GM23248 (cell line): ENCODE measurements at regions not wholly inside any gene's neighbourhood (a gene's known extent, or its start where the extent isn't known, plus 50 kb on each side); places are given as distances from the start of the nearest gene placed in this dataset.

Experiments used
- DNase-seq: peaks from one replicate; pipeline ENCODE4 v3.0.0-alpha.2; 2015
- H2AFZ ChIP-seq: fragments of 200-600 bp; sonication (generic); 2 replicates; pipeline ENCODE4 v1.6.1; 2016; ENCODE audit warnings: antibody characterized with exemption
- H3F3A ChIP-seq: fragments of 200-600 bp; sonication (generic); 2 replicates; pipeline ENCODE4 v1.6.1; 2016; ENCODE audit warnings: mild to moderate bottlenecking, antibody characterized with exemption, mixed run types; ENCODE audit not compliant: insufficient read depth
- H3K27ac ChIP-seq: fragments of 200-600 bp; sonication (generic); 2 replicates; pipeline ENCODE4 v1.5.1; 2016; ENCODE audit warnings: mild to moderate bottlenecking
- H3K27me3 ChIP-seq: fragments of 200-600 bp; sonication (generic); replicated peaks from 2 replicates; pipeline ENCODE4 v1.6.1; 2016; ENCODE audit warnings: mild to moderate bottlenecking; ENCODE audit not compliant: insufficient read depth
- H3K36me3 ChIP-seq: fragments of 200-600 bp; sonication (generic); 2 replicates; pipeline ENCODE4 v1.6.1; 2016; ENCODE audit warnings: low read depth, mild to moderate bottlenecking
- H3K4me1 ChIP-seq: fragments of 200-600 bp; sonication (generic); 2 replicates; pipeline ENCODE4 v1.6.1; 2016; ENCODE audit warnings: mild to moderate bottlenecking; ENCODE audit not compliant: insufficient read depth
- H3K4me2 ChIP-seq: fragments of 200-600 bp; sonication (generic); one replicate; pipeline ENCODE4 v1.6.1; 2016; ENCODE audit warnings: mild to moderate bottlenecking; ENCODE audit not compliant: unreplicated experiment
- H3K4me3 ChIP-seq: fragments of 200-600 bp; sonication (generic); 2 replicates; pipeline ENCODE4 v1.5.1; 2016; ENCODE audit warnings: mild to moderate bottlenecking
- H3K79me2 ChIP-seq: fragments of 200-600 bp; sonication (generic); 2 replicates; pipeline ENCODE4 v1.6.1; 2016; ENCODE audit warnings: mild to moderate bottlenecking; ENCODE audit not compliant: insufficient read depth
- H3K9ac ChIP-seq: fragments of 200-600 bp; sonication (generic); 2 replicates; pipeline ENCODE4 v1.6.1; 2016; ENCODE audit warnings: mild to moderate bottlenecking
- H3K9me2 ChIP-seq: fragments of 200-600 bp; sonication (generic); 2 replicates; pipeline ENCODE4 v1.6.1; 2016; ENCODE audit warnings: mixed run types, mild to moderate bottlenecking, moderate library complexity; ENCODE audit not compliant: insufficient read depth
- H3K9me3 ChIP-seq: fragments of 200-600 bp; sonication (generic); one replicate; pipeline ENCODE4 v1.6.1; 2017; ENCODE audit warnings: low read depth
- H4K20me1 ChIP-seq: fragments of 200-600 bp; sonication (generic); 2 replicates; pipeline ENCODE4 v1.6.0; 2016; ENCODE audit not compliant: insufficient read depth
- EZH2 ChIP-seq: fragments of 200-600 bp; sonication (generic); IDR thresholded peaks from 2 replicates; pipeline ENCODE4 v1.6.1; 2018; ENCODE audit warnings: antibody characterized with exemption, mild to moderate bottlenecking; ENCODE audit not compliant: insufficient read depth, poor library complexity, severe bottlenecking
- EZH2phosphoT487 ChIP-seq: fragments of 200-600 bp; sonication (generic); IDR thresholded peaks from 2 replicates; pipeline ENCODE4 v1.6.1; 2018; ENCODE audit warnings: antibody characterized with exemption, moderate library complexity, mild to moderate bottlenecking, low read depth; ENCODE audit not compliant: insufficient read depth
- WGBS, 2 experiments: methylation state at CpG; one replicate each; pipeline ENCODE4 v1.1.6; 2015 to 2017; ENCODE audit warnings: low lambda C conversion rate in 2 of 2, low coverage in 1 of 2; ENCODE audit errors: missing lambda C conversion rate in 2 of 2; 5-methylcytosine and 5-hydroxymethylcytosine counted together
- in situ Hi-C: fragments of 300-500 bp; cut with MboI; formaldehyde crosslinking; loops from 2 replicates; pipeline ENCODE4 v1.15.0; 2020

DNA sequence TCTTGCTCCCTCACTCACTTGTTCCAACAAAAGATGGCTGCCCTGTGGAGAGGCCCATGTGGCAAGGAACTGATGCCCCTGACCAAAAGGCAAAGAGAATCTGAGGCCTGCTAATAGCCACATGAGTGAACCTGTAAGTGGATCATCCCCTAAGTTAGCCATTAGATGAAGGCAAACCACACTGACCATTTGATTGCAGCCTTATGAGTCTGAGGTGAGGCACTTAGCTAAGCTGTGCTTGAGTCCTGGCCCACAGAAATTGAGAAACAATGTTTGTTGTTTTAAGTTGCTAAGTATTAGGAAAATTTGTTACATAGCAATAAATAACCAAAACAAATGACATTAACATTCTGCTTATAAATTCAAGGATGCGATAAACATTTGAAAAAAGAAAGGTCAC lies 100.1 kb upstream of the BET1 start:
- H4K20me1 ChIP-seq, result no peaks in the 10 kb centered on the region
- H3K9me3 ChIP-seq, result no peaks in the 10 kb centered on the region
- H3K27ac ChIP-seq, result no peak overlapping the region
- H2AFZ ChIP-seq, result no peak overlapping the region
- in situ Hi-C loops, result no loop called here
- no peaks in the 10 kb centered on the region for H3K27me3 ChIP-seq
- DNase-seq, result no peak
- no peak overlapping the region for H3K4me2 ChIP-seq
- no peaks in the 10 kb centered on the region for H3K79me2 ChIP-seq
- H3F3A ChIP-seq, result no peaks in the 10 kb centered on the region
- no peaks in the 10 kb centered on the region for H3K36me3 ChIP-seq
- H3K4me1 ChIP-seq, result no peaks in the 10 kb centered on the region
- no peaks in the 10 kb centered on the region for H3K9me2 ChIP-seq
- no peak for TF ChIP-seq EZH2phosphoT487
- no peak for TF ChIP-seq EZH2
- H3K4me3 ChIP-seq, result no peak overlapping the region
- WGBS, 2 experiments, result 100% methylated on average over 1 of the region's 1 CpG
- no peak overlapping the region for H3K9ac ChIP-seq

- Histone ChIP-seq H3K79me2 (no peaks in the 10 kb centered on the region), H3K27me3 (no peaks in the 10 kb centered on the region), H3K4me1 (no peaks in the 10 kb centered on the region), H4K20me1 (no peaks in the 10 kb centered on the region), H3K9ac (no peak overlapping the region), H3K9me3 (no peaks in the 10 kb centered on the region), H3K9me2 (no peaks in the 10 kb centered on the region), H3K36me3 (no peaks in the 10 kb centered on the region), H3F3A (no peaks in the 10 kb centered on the region), H2AFZ (no peak overlapping the region), H3K27ac (no peak overlapping the region), H3K4me2 (no peak overlapping the region), H3K4me3 (no peak overlapping the region)
- in situ Hi-C loops, result no loop called here
- 96% methylated on average over 5 of the region's 5 CpGs for WGBS, 2 experiments
- TF ChIP-seq EZH2 (no peak), EZH2phosphoT487 (no peak)
- no peak for DNase-seq
Observed at GRCh38 chr7:94109556-94109955, 105.4 kb upstream of the BET1 start.

DNA sequence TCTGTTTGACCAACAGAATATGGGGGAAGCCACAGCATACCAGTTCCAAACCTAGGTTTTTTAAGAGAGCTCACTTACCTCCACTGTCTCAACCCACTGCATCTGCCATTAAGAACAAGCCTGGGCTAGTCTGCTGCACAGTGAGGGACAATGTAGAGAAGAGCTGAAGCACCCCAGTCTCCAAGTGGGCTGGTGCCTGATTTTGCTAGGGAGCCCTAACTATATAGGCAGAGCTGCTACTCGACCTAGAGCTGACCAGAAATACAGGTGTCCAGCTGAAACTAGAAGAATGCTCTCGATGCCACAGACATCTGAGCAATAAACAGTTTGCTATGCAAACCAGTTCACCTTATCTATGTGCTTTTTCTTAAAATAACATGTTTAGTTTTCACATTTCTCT lies 106.9 kb upstream of the BET1 start:
- H3K9me3 ChIP-seq, result no peaks in the 10 kb centered on the region
- no peak for TF ChIP-seq EZH2phosphoT487
- no peak for TF ChIP-seq EZH2
- no peaks in the 10 kb centered on the region for H3K27me3 ChIP-seq
- no peak for DNase-seq
- no peaks in the 10 kb centered on the region for H4K20me1 ChIP-seq
- no peaks in the 10 kb centered on the region for H3F3A ChIP-seq
- H3K9ac ChIP-seq, result no peak overlapping the region
- no peak overlapping the region for H2AFZ ChIP-seq
- in situ Hi-C loops, result no loop called here
- no peak overlapping the region for H3K4me2 ChIP-seq
- H3K4me3 ChIP-seq, result no peak overlapping the region
- no peaks in the 10 kb centered on the region for H3K79me2 ChIP-seq
- H3K36me3 ChIP-seq, result no peaks in the 10 kb centered on the region
- H3K27ac ChIP-seq, result no peak overlapping the region
- peaks cover 4% of the 10 kb centered on the region; the same call in 1 of the 2 replicates for H3K4me1 ChIP-seq
- WGBS, 2 experiments, result 86 to 98% methylated on average over 2 of the region's 2 CpGs
- no peaks in the 10 kb centered on the region for H3K9me2 ChIP-seq

GRCh38 chr7:94115316-94115715 lies 111.2 kb upstream of the BET1 start:
- Histone ChIP-seq H4K20me1 (no peaks in the 10 kb centered on the region), H3K4me1 (peaks cover 4% of the 10 kb centered on the region; the same call in 1 of the 2 replicates), H3K79me2 (no peaks in the 10 kb centered on the region), H3K27ac (no peak overlapping the region), H2AFZ (no peak overlapping the region), H3K9ac (no peak overlapping the region), H3K4me2 (no peak overlapping the region), H3K4me3 (no peak overlapping the region), H3F3A (no peaks in the 10 kb centered on the region), H3K9me2 (no peaks in the 10 kb centered on the region), H3K9me3 (no peaks in the 10 kb centered on the region), H3K36me3 (no peaks in the 10 kb centered on the region), H3K27me3 (no peaks in the 10 kb centered on the region)
- WGBS, 2 experiments, result 50% methylated on average over 2 of the region's 2 CpGs
- DNase-seq, result peak; percentile 46
- TF ChIP-seq EZH2, result no peak
- no peak for TF ChIP-seq EZH2phosphoT487
- in situ Hi-C loops, result no loop called here

GRCh38 chr7:94123136-94123535 lies 119.0 kb upstream of the BET1 start:
- Histone ChIP-seq H3K36me3 (no peaks in the 10 kb centered on the region), H3K79me2 (no peaks in the 10 kb centered on the region), H3F3A (no peaks in the 10 kb centered on the region; the same call in 1 of the 2 replicates), H4K20me1 (no peaks in the 10 kb centered on the region), H3K9ac (no peak overlapping the region), H3K4me2 (no peak overlapping the region), H3K9me3 (no peaks in the 10 kb centered on the region), H3K4me3 (no peak overlapping the region), H2AFZ (no peak overlapping the region), H3K9me2 (no peaks in the 10 kb centered on the region), H3K4me1 (peaks cover 11% of the 10 kb centered on the region), H3K27me3 (no peaks in the 10 kb centered on the region), H3K27ac (no peak overlapping the region)
- no peak for TF ChIP-seq EZH2phosphoT487
- in situ Hi-C loops, result no loop called here
- no peak for DNase-seq
- 50 to 61% methylated on average over 1 of the region's 1 CpG for WGBS, 2 experiments
